Kidney tubule cell (primary cell): ENCODE measurements at regions not wholly inside any gene's neighbourhood (a gene's known extent, or its start where the extent isn't known, plus 50 kb on each side); places are given as distances from the start of the nearest gene placed in this dataset.

Experiments used
- DNase-seq: peaks from one replicate; pipeline ENCODE4 v3.0.0-alpha.2; 2018; ENCODE audit warnings: low spot score

GRCh38 chr18:76202322-76202721 lies 292.7 kb downstream of the ZNF516 start:
- no peak for DNase-seq

- DNase-seq: no peak
Measured at GRCh38 chr18:76195601-76196000, 299.4 kb downstream of the ZNF516 start.

GRCh38 chr18:76188097-76188496 lies 306.9 kb downstream of the ZNF516 start:
- DNase-seq: no peak

GRCh38 chr18:76179257-76179656 lies 315.8 kb downstream of the ZNF516 start:
- DNase-seq: no peak

- DNase-seq: no peak
Measured at GRCh38 chr18:76177160-76177559, 317.9 kb downstream of the ZNF516 start.

GRCh38 chr18:76174451-76174850 lies 320.6 kb downstream of the ZNF516 start:
- no peak for DNase-seq

GRCh38 chr18:76169733-76170132 lies 325.3 kb downstream of the ZNF516 start:
- DNase-seq: no peak

- DNase-seq: no peak
Measured at GRCh38 chr18:76167845-76168621, 327.0 kb downstream of the ZNF516 start.

GRCh38 chr18:76167410-76167809 lies 327.6 kb downstream of the ZNF516 start:
- no peak for DNase-seq

GRCh38 chr18:76162886-76163285 lies 332.2 kb downstream of the ZNF516 start:
- no peak for DNase-seq

- DNase-seq: no peak
Measured at GRCh38 chr18:76161983-76162382, 333.1 kb downstream of the ZNF516 start.

GRCh38 chr18:76153691-76154090 lies 341.4 kb downstream of the ZNF516 start:
- DNase-seq: no peak

GRCh38 chr18:76149734-76150133 lies 345.3 kb downstream of the ZNF516 start:
- DNase-seq: no peak

GRCh38 chr18:76149284-76149683 lies 345.8 kb downstream of the ZNF516 start:
- no peak for DNase-seq

- DNase-seq: peak; percentile 49
Measured at GRCh38 chr18:76145521-76146376, 349.3 kb downstream of the ZNF516 start.

GRCh38 chr18:76144844-76145243 lies 350.2 kb downstream of the ZNF516 start:
- DNase-seq: no peak

- no peak for DNase-seq
Measured at GRCh38 chr18:76142611-76143010, 352.4 kb downstream of the ZNF516 start.

GRCh38 chr18:76139844-76140243 lies 355.2 kb downstream of the ZNF516 start:
- no peak for DNase-seq

- DNase-seq: no peak
Measured at GRCh38 chr18:76137216-76137615, 357.8 kb downstream of the ZNF516 start.

GRCh38 chr18:76136701-76137100 lies 358.3 kb downstream of the ZNF516 start:
- no peak for DNase-seq

GRCh38 chr18:76134628-76135027 lies 360.4 kb downstream of the ZNF516 start:
- no peak for DNase-seq

GRCh38 chr18:76133873-76134272 lies 361.2 kb downstream of the ZNF516 start:
- no peak for DNase-seq

GRCh38 chr18:76131738-76132137 lies 363.3 kb downstream of the ZNF516 start:
- DNase-seq: peak; percentile 13
